Smooth muscle cell (in vitro differentiated cells): ENCODE measurements at regions not wholly inside any gene's neighbourhood (a gene's known extent, or its start where the extent isn't known, plus 50 kb on each side); places are given as distances from the start of the nearest gene placed in this dataset.

Source experiments
- DNase-seq: peaks from one replicate; lab custom pipeline; 2025; ENCODE audit not compliant: unreplicated experiment; lab: John Stamatoyannopoulos, UW
- H2AFZ ChIP-seq: fragments of 200-600 bp; sonication (generic); 2 replicates; pipeline ENCODE4 v1.6.0; 2016; ENCODE audit warnings: antibody characterized with exemption, low read depth, mild to moderate bottlenecking
- H3F3A ChIP-seq: fragments of 200-600 bp; sonication (generic); 2 replicates; pipeline ENCODE4 v1.6.0; 2017; ENCODE audit warnings: antibody characterized with exemption, low read depth
- H3K27ac ChIP-seq: fragments of 200-600 bp; sonication (generic); 2 replicates; pipeline ENCODE4 v1.5.1; 2016; ENCODE audit warnings: low read depth, mild to moderate bottlenecking
- H3K27me3 ChIP-seq: fragments of 200-600 bp; sonication (generic); 2 replicates; pipeline ENCODE4 v1.6.1; 2016; ENCODE audit warnings: low read depth, mild to moderate bottlenecking
- H3K36me3 ChIP-seq: fragments of 200-600 bp; sonication (generic); 2 replicates; pipeline ENCODE4 v1.5.1; 2016; ENCODE audit warnings: low read depth
- H3K4me1 ChIP-seq: fragments of 200-600 bp; sonication (generic); 2 replicates; pipeline ENCODE4 v1.5.1; 2016; ENCODE audit warnings: low read depth
- H3K4me2 ChIP-seq: fragments of 200-600 bp; sonication (generic); 2 replicates; pipeline ENCODE4 v1.6.0; 2016; ENCODE audit warnings: mild to moderate bottlenecking
- H3K4me3 ChIP-seq: fragments of 200-600 bp; sonication (generic); 2 replicates; pipeline ENCODE4 v1.5.1; 2016; ENCODE audit warnings: mild to moderate bottlenecking
- H3K79me2 ChIP-seq: fragments of 200-600 bp; sonication (generic); 2 replicates; pipeline ENCODE4 v1.6.0; 2016; ENCODE audit warnings: low read depth, mild to moderate bottlenecking
- H3K9ac ChIP-seq: fragments of 200-600 bp; sonication (generic); 2 replicates; pipeline ENCODE4 v1.6.0; 2016; ENCODE audit warnings: low read depth
- H3K9me3 ChIP-seq: fragments of 200-600 bp; sonication (generic); replicated peaks from 2 replicates; pipeline ENCODE4 v1.5.1; 2016; ENCODE audit warnings: low read depth
- H4K20me1 ChIP-seq: fragments of 200-600 bp; sonication (generic); 2 replicates; pipeline ENCODE4 v1.6.0; 2016; ENCODE audit warnings: low read depth
- CTCF ChIP-seq: fragments of 200-600 bp; sonication (generic); IDR thresholded peaks from 2 replicates; pipeline ENCODE4 v1.5.1; 2017; ENCODE audit warnings: borderline replicate concordance, mild to moderate bottlenecking, antibody characterized with exemption; ENCODE audit not compliant: insufficient read depth, poor library complexity, severe bottlenecking
- WGBS: methylation state at CpG from one replicate; pipeline ENCODE4 v1.1.7; 2016; ENCODE audit warnings: low lambda C conversion rate; 5-methylcytosine and 5-hydroxymethylcytosine counted together

- Histone ChIP-seq H3K36me3 (no peaks in the 10 kb centered on the region), H3K9me3 (no peaks in the 10 kb centered on the region), H3K4me3 (no peak overlapping the region), H3K27me3 (no peaks in the 10 kb centered on the region), H3F3A (no peaks in the 10 kb centered on the region), H3K4me1 (no peaks in the 10 kb centered on the region), H3K4me2 (no peak overlapping the region), H3K9ac (no peak overlapping the region), H3K79me2 (no peaks in the 10 kb centered on the region), H3K27ac (no peak overlapping the region), H4K20me1 (no peaks in the 10 kb centered on the region), H2AFZ (no peak overlapping the region)
- no peak for TF ChIP-seq CTCF
- no peak for DNase-seq
- WGBS: 90% methylated on average over 2 of the region's 2 CpGs
These were observed 260.7 kb downstream of the AJAP1 start for GRCh38 chr1:4915154-4915553.

GRCh38 chr1:4908486-4908885, 254.1 kb downstream of the AJAP1 start:
- Histone ChIP-seq H3K4me2 (no peak overlapping the region), H3K27ac (no peak overlapping the region), H3K36me3 (no peaks in the 10 kb centered on the region), H3K4me3 (no peak overlapping the region), H4K20me1 (no peaks in the 10 kb centered on the region), H3F3A (no peaks in the 10 kb centered on the region), H3K9me3 (no peaks in the 10 kb centered on the region), H2AFZ (no peak overlapping the region), H3K4me1 (no peaks in the 10 kb centered on the region), H3K9ac (no peak overlapping the region), H3K79me2 (no peaks in the 10 kb centered on the region), H3K27me3 (no peaks in the 10 kb centered on the region)
- WGBS: 91% methylated on average over 13 of the region's 13 CpGs
- no peak for DNase-seq
- no peak for TF ChIP-seq CTCF

GRCh38 chr1:4894566-4894965, 240.2 kb downstream of the AJAP1 start:
- TF ChIP-seq CTCF: no peak
- Histone ChIP-seq H3K79me2 (no peaks in the 10 kb centered on the region), H3K36me3 (no peaks in the 10 kb centered on the region), H3K9me3 (no peaks in the 10 kb centered on the region), H2AFZ (no peak overlapping the region), H3K9ac (no peak overlapping the region), H4K20me1 (no peaks in the 10 kb centered on the region), H3K4me3 (no peak overlapping the region), H3K4me2 (no peak overlapping the region), H3K27ac (no peak overlapping the region), H3K4me1 (no peaks in the 10 kb centered on the region), H3K27me3 (no peaks in the 10 kb centered on the region), H3F3A (no peaks in the 10 kb centered on the region)
- DNase-seq: no peak
- 68% methylated on average over 4 of the region's 4 CpGs for WGBS

GRCh38 chr1:4880626-4881025, 226.2 kb downstream of the AJAP1 start:
- Histone ChIP-seq H3F3A (no peaks in the 10 kb centered on the region), H3K27me3 (no peaks in the 10 kb centered on the region), H3K27ac (no peak overlapping the region), H3K9ac (no peak overlapping the region), H3K4me3 (no peak overlapping the region), H3K79me2 (no peaks in the 10 kb centered on the region), H3K4me2 (no peak overlapping the region), H2AFZ (no peak overlapping the region), H3K9me3 (no peaks in the 10 kb centered on the region), H3K4me1 (no peaks in the 10 kb centered on the region), H3K36me3 (no peaks in the 10 kb centered on the region), H4K20me1 (no peaks in the 10 kb centered on the region)
- WGBS: 57% methylated on average over 8 of the region's 8 CpGs
- DNase-seq: no peak
- no peak for TF ChIP-seq CTCF
